Cardiac septum (tissue), 1 donor: ENCODE measurements at regions not wholly inside any gene's neighbourhood (a gene's known extent, or its start where the extent isn't known, plus 50 kb on each side); places are given as distances from the start of the nearest gene placed in this dataset.

ENCODE experiments used
- DNase-seq: peaks from one replicate; pipeline ENCODE4 v3.0.0-alpha.2; 2020; ENCODE audit warnings: low spot score
- intact Hi-C: fragments of 100-400 bp; cut with DNase I; formaldehyde crosslinking; loops from one replicate; pipeline ENCODE4 v1.14.0; 2022
- donor health status: DM: no; HTN: no; CAD: no.

GRCh38 chr6:170022827-170023619, 267.9 kb downstream of the DLL1 start:
- peak; percentile 75 for DNase-seq
- intact Hi-C loops, result no loop called here

GRCh38 chr6:170022291-170022722, 268.6 kb downstream of the DLL1 start:
- DNase-seq, result peak; percentile 58
- intact Hi-C loops, result no loop called here

GRCh38 chr6:170021579-170021978, 269.3 kb downstream of the DLL1 start:
- peak; percentile 59 for DNase-seq
- intact Hi-C loops, result no loop called here

DNA sequence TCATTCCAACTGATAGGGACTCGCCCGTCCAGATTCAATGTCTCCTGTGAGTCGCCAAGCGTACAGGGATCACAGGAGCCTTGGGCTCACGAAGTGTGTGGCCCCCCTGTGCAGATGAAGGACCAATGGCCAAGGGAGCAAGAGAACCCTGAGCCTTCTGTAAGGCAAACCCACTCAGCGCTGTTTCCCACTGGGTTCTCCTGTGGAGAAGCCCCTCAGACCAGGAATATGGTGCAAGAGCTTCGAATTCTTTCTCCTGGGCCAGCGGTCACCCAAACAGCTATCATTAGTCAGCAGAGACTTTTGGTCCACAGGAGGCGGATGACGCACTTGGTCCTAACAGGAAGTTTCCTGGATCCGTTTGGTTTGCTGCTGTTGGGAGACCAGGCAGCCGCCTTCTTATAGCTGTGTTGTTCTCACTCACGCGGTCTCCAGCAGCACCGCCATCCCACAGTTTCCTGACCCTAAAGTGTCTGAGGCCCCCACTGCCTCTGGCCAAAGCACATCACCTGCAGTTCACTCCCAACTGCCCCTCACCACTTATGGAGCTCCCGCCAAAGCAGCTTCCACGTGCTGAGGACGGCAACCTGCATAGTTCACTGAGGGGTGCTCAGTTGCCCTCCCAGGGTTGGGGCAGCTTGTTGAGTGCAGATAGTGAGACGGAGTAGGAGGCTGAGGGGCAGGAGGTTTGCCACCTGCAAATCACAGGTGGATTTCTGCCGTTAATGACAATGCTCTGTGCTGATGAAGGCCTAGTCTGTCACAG, 268.6 kb downstream of the ERMARD start:
- intact Hi-C loops, result no loop called here
- DNase-seq, result peak; percentile 38

GRCh38 chr6:170018936-170019817, 267.8 kb downstream of the ERMARD start:
- peak; percentile 64 for DNase-seq
- intact Hi-C loops, result no loop called here

DNA sequence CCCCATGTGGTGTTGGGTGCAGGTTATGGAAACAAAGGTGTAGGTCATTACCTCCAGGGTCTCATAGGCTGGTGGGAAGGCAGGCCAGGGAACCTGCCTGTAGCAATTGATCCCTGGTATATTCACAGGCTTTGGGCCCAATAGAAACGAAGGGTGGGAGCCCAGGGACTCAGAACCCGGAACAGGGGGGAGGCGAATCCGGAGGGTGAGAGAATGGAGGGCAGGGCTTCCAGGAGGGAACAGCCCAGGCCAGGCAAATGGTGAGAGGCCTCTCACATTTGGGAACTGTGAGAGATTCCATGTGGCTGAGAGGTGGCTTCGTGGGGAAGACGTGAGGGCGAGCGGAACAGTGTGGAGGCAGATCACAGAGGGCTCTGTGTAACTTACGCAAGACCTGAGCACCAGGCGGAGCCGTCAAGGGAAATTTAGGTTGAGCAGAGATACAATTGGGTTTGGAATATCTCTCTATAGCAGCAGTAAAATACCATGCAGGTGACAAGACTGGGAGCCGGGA, 267.1 kb downstream of the ERMARD start:
- intact Hi-C loops, result no loop called here
- DNase-seq, result peak; percentile 54

DNA sequence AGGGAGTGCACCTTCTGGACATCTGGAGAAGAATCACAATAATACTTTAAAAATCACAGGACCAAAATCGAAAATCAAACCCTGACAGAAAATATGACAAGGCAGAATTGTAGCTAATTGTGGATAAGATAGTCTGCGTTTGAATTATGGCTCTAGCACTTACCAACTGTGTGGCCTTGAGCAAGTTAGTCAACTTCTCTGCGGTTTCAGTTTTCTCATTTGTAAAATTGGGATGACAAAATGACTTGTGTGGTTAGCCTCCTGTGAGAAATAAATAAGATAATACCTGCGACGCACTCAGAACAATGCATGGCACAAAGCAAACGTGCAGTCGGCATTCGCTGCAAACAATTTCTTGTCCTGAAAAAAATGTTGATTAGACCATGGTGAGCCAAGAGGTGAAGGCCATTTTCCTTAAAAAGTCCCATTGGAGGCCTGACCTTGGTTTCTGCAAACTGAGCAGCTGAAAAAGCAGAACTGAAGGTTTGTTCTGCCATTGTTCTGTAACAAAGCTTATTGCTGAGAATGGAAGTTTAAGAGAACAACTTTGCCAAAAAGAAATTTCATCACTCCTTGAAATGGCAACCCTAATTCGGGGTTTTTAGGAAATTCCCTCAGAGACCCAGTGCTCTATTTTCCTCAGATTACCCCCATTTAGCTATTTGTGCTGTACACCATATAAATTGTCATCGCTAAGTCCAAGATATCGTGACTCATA, 266.3 kb downstream of the ERMARD start:
- no peak for DNase-seq
- intact Hi-C loops, result no loop called here

- intact Hi-C loops, result loop anchor here (5.0 kb wide), 1 partner anchor 278 kb away; the partner anchor contains the start of gene DLL1
- peak; percentile 17 for DNase-seq
These were observed 262.4 kb downstream of the ERMARD start for GRCh38 chr6:170013815-170014214.

DNA sequence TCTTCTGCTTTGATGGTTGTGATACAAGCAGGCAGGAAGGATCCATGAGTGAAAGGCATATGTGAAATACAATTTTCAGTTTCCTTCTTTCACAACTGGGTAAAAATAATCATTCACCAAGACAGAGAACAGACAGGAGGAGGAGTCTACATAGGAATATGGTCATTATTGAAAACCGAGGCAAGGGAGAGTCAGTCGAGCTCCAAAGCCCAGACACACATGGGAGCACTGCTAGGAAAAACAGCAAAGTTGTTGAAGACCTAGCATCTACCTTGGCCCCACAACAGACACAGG, 260.6 kb downstream of the ERMARD start:
- intact Hi-C loops, result loop anchor here (5.0 kb wide), 1 partner anchor 280 kb away; the partner anchor contains the start of gene DLL1

GRCh38 chr6:170011204-170012036, 260.0 kb downstream of the ERMARD start:
- DNase-seq, result peak; percentile 74
- intact Hi-C loops, result loop anchor here (5.0 kb wide), 1 partner anchor 281 kb away; the partner anchor contains the start of gene DLL1

More for the DNA sequence above, 260.6 kb downstream of the ERMARD start:
- DNase-seq, result no peak

DNA sequence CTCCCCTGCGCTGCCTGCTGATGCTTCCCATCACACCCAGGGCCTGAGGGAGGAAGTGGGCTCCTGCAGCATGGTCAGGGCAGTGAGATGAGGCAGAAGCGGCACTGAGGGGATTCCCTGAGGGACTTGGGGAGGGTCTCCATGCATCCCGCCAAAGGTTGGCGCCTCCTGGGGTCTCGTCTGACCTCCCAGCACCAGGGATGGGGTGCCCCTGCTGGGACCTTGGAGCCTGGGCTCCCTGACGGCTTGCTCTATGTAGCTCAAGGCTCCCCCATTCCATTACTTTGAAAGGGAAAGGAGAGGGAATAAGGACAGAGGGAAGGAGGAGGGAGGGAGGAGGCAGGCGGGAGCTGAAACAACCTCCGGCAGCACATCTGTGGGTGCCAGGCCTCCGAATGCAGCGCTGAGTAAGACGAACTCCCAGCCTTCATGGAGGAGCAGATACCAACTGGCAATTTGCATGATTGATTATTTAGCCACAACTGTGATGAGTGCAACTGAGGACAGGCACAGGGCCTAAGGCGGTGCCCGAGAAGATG, 259.3 kb downstream of the ERMARD start:
- no peak for DNase-seq
- intact Hi-C loops, result loop anchor here (5.0 kb wide), 1 partner anchor 282 kb away; the partner anchor contains the start of gene DLL1

DNA sequence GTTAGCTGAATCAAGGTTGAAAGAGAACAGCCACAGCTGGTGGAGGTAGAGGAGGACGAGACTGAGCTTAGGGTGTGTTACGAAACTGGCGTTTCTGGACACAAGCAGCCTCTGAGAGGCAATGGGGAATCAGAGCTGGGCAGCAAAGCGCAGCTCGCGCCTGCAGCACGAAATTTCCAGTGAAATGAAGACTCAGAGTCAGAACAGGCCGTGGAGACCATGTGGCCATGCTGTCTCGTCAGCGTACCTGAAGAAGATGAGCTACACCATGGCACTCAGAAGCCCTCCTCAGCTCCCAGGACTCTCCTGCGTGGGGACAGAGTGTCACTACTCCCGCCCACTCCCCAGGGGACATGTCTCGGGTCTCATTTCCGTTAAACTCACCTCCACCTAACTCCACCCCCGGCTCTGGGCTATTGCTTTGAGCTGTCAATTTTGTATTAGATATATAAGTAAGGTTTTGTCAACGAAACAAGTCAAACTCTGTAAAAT, 256.9 kb downstream of the ERMARD start:
- DNase-seq, result no peak
- intact Hi-C loops, result no loop called here

- DNase-seq, result no peak
- intact Hi-C loops, result no loop called here
These were observed 256.3 kb downstream of the ERMARD start for GRCh38 chr6:170007468-170008293.

- intact Hi-C loops, result no loop called here
These were observed 255.6 kb downstream of the ERMARD start for GRCh38 chr6:170006900-170007467.

GRCh38 chr6:170006071-170006899, 254.9 kb downstream of the ERMARD start:
- intact Hi-C loops, result no loop called here
- peak; percentile 64 for DNase-seq

More at GRCh38 chr6:170006900-170007467, 255.6 kb downstream of the ERMARD start:
- no peak for DNase-seq

DNA sequence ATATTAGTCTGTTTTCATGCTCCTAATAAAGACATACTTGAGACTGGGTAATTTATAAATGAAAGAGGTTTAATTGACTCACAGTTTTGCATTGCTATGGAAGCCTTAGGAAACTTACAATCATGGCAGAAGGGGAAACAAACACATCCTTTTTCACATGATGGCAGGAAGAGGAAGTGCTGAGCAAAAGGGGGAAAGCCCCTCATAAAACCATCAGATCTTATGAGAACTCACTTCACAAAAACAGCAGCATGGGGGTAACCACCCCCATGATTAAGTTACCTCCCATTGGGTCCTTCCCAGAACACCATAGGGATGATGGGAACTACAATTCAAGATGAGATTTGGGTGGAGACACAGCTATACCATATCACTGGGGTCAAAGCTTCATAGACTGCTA, 254.2 kb downstream of the ERMARD start:
- DNase-seq, result no peak

More for the DNA sequence above, 254.2 kb downstream of the ERMARD start:
- intact Hi-C loops, result no loop called here
